ENCODE measurements at regions not wholly inside any gene's neighbourhood (a gene's known extent, or its start where the extent isn't known, plus 50 kb on each side); places are given as distances from the start of the nearest gene placed in this dataset.

DNA sequence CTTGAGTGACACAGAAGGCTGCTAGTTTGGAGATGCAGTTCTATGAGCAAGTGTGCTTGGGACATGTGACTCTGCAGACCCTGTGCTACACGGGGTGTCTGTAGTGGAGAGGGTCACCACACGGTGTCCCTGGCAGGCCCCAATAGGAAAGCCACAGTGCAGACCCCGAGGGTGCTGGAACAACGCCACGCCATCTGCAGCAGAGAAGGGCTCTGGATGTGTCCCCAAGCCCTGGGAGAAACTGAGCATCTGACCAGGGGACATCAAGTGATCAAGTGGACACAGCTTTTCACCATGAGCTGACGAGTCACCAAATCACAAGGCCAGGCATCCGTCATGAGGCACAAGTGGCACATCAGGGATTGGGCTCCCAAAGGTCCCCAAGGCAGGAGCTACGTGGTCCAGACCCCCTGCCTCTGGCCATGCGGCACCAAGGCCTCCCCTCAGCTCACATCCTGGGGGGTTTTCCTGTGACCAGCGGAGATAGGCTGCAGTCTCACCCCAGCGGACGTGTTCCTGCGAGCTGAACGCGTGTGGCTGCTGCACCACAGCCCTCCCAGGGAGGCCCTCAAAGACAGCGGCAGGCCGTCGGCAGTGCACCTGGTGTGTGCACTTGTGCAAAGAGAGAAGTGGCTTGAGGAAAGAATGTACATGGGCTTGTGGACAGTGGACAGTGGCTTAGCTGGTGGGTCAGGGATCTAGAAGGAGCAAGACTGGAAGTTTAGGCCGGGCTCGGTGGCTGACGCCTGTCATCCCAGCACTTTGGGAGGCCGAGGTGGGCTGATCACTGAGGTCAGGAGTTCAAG, 96.7 kb downstream of the RPS6KA4 start:
- ChIA-PET CTCF (no interaction called here), POLR2A (no interaction called here)
- intact Hi-C loops (cut with micrococcal nuclease; ENCODE audit: unreplicated experiment), result no loop called here
- Histone ChIP-seq H3K27ac (ENCODE audit: low read length) (no peak overlapping the region), H3K4me1 (ENCODE audit: control insufficient read depth, insufficient read depth, low read length) (no peaks in the 10 kb centered on the region), H3K36me3 (ENCODE audit: control insufficient read depth, insufficient read depth, low read length) (no peaks in the 10 kb centered on the region), H3K4me3 (ENCODE audit: low read depth in 2 of 2, low read length in 2 of 2) (no peak overlapping the region), H3K27me3 (ENCODE audit: control insufficient read depth, insufficient read depth, low read length) (no peaks in the 10 kb centered on the region; the same call in 1 of the 2 replicates), H3K9me3 (ENCODE audit: control insufficient read depth, insufficient read depth, low read depth, low read length) (no peaks in the 10 kb centered on the region)
- no TSS peak for BruUV-seq (replicated peaks)
- no peak for DNase-seq (ENCODE audit: low read depth, low spot score)
- no peak for TF ChIP-seq TCF7L2 (IDR thresholded peaks at IDR 0.05; ENCODE audit: low read depth, low read length)
- TF ChIP-seq POLR2AphosphoS5 (IDR thresholded peaks at IDR 0.05; ENCODE audit: low read depth, low read length), result no peak
- TF ChIP-seq, protein P1, sequence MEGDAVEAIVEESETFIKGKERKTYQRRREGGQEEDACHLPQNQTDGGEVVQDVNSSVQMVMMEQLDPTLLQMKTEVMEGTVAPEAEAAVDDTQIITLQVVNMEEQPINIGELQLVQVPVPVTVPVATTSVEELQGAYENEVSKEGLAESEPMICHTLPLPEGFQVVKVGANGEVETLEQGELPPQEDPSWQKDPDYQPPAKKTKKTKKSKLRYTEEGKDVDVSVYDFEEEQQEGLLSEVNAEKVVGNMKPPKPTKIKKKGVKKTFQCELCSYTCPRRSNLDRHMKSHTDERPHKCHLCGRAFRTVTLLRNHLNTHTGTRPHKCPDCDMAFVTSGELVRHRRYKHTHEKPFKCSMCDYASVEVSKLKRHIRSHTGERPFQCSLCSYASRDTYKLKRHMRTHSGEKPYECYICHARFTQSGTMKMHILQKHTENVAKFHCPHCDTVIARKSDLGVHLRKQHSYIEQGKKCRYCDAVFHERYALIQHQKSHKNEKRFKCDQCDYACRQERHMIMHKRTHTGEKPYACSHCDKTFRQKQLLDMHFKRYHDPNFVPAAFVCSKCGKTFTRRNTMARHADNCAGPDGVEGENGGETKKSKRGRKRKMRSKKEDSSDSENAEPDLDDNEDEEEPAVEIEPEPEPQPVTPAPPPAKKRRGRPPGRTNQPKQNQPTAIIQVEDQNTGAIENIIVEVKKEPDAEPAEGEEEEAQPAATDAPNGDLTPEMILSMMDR (IDR thresholded peaks at IDR 0.05), result no peak
- TF ChIP-seq, protein P2, sequence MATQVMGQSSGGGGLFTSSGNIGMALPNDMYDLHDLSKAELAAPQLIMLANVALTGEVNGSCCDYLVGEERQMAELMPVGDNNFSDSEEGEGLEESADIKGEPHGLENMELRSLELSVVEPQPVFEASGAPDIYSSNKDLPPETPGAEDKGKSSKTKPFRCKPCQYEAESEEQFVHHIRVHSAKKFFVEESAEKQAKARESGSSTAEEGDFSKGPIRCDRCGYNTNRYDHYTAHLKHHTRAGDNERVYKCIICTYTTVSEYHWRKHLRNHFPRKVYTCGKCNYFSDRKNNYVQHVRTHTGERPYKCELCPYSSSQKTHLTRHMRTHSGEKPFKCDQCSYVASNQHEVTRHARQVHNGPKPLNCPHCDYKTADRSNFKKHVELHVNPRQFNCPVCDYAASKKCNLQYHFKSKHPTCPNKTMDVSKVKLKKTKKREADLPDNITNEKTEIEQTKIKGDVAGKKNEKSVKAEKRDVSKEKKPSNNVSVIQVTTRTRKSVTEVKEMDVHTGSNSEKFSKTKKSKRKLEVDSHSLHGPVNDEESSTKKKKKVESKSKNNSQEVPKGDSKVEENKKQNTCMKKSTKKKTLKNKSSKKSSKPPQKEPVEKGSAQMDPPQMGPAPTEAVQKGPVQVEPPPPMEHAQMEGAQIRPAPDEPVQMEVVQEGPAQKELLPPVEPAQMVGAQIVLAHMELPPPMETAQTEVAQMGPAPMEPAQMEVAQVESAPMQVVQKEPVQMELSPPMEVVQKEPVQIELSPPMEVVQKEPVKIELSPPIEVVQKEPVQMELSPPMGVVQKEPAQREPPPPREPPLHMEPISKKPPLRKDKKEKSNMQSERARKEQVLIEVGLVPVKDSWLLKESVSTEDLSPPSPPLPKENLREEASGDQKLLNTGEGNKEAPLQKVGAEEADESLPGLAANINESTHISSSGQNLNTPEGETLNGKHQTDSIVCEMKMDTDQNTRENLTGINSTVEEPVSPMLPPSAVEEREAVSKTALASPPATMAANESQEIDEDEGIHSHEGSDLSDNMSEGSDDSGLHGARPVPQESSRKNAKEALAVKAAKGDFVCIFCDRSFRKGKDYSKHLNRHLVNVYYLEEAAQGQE (IDR thresholded peaks at IDR 0.05; ENCODE audit: insufficient read depth in 1 of 2, low read depth in 2 of 2, low read length in 1 of 2), result no peak
- TF ChIP-seq SIN3A (IDR thresholded peaks at IDR 0.05; ENCODE audit: borderline replicate concordance, insufficient read depth, low read depth, low read length), result no peak
- no peak for ATAC-seq
- in situ Hi-C loops (cut with HindIII; ENCODE audit: low pct_unique_long_range_greater_than_20kb, low sequenced_read_pairs), result no loop called here

DNA sequence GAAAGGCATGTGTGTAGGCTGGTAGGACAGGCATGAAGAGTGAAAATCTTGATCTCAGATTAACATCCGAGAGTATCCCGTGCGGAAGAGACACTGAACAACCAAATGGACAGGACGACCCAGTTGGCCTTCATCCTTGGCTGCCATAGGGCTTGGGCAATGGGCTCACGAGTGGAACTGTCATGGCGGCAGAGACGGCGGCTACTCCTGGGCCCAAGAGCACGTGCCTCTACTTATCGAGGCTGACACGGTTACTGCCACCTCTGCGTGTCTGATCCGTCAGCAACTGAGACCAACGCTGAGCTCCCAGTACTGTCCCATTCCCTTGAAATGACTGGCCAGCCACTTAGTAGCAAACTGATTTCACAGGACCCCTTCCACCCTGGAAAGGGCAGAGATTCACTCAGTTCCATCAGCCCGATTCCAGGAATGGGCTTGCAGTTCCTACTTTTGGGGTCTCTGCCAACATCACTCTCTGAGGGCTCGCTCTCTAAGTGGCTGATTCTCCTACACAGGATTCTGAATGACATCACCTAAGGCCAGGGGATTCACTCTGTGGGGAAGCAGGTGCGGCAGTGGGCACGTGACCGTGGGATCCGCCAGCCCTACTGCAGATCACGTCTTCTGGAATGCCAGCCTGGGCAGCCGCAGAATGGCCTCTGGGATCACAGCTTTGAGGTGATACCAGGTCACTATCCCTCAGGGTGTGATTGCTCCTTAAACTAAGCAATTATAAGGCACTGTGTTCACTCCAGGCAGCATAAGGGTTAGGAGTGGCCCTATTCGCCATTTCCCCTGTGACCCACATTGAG, 97.8 kb downstream of the RPS6KA4 start:
- Histone ChIP-seq H3K4me1 (ENCODE audit: control insufficient read depth, insufficient read depth, low read length) (no peaks in the 10 kb centered on the region), H3K9me3 (ENCODE audit: control insufficient read depth, insufficient read depth, low read depth, low read length) (no peaks in the 10 kb centered on the region), H3K36me3 (ENCODE audit: control insufficient read depth, insufficient read depth, low read length) (no peaks in the 10 kb centered on the region), H3K4me3 (ENCODE audit: low read depth in 2 of 2, low read length in 2 of 2) (no peak overlapping the region), H3K27me3 (ENCODE audit: control insufficient read depth, insufficient read depth, low read length) (no peaks in the 10 kb centered on the region; the same call in 1 of the 2 replicates), H3K27ac (ENCODE audit: low read length) (no peak overlapping the region)
- ATAC-seq, result no peak
- CTCF ChIA-PET, result no interaction called here
- no TSS peak for BruUV-seq (replicated peaks)
- TF ChIP-seq, protein P1 (IDR thresholded peaks at IDR 0.05), result no peak
- no peak for TF ChIP-seq SIN3A (IDR thresholded peaks at IDR 0.05; ENCODE audit: borderline replicate concordance, insufficient read depth, low read depth, low read length)
- TF ChIP-seq TCF7L2 (IDR thresholded peaks at IDR 0.05; ENCODE audit: low read depth, low read length), result no peak
- TF ChIP-seq, protein P2 (IDR thresholded peaks at IDR 0.05; ENCODE audit: insufficient read depth in 1 of 2, low read depth in 2 of 2, low read length in 1 of 2), result no peak
- TF ChIP-seq POLR2AphosphoS5 (IDR thresholded peaks at IDR 0.05; ENCODE audit: low read depth, low read length), result no peak
- intact Hi-C loops (cut with micrococcal nuclease; ENCODE audit: unreplicated experiment) (no loop called here), in situ Hi-C loops (cut with HindIII; ENCODE audit: low pct_unique_long_range_greater_than_20kb, low sequenced_read_pairs) (no loop called here)
- POLR2A ChIA-PET, result interaction anchor here (0.6 kb wide), 1 partner anchor 253 kb away, joined by 6 read pairs; no protein-coding TSS in a partner anchor
- no peak for DNase-seq (ENCODE audit: low read depth, low spot score)
